Hematopoietic multipotent progenitor cell treated with erythropoietin and hydrocortisone succinate and interleukin-3 and kit ligand, for 4 days (in vitro differentiated cells): ENCODE measurements at regions not wholly inside any gene's neighbourhood (a gene's known extent, or its start where the extent isn't known, plus 50 kb on each side); places are given as distances from the start of the nearest gene placed in this dataset.

Experiments
- DNase-seq: peaks from one replicate; pipeline ENCODE4 v3.0.0-alpha.2; 2015

GRCh38 chr2:821546-821945, 129.1 kb upstream of the SNTG2 start:
- no peak for DNase-seq

- DNase-seq: no peak
Observed at GRCh38 chr2:819601-820000, 131.0 kb upstream of the SNTG2 start.

- no peak for DNase-seq
Observed at GRCh38 chr2:819121-819520, 131.5 kb upstream of the SNTG2 start.

- no peak for DNase-seq
Observed at GRCh38 chr2:817336-818015, 133.2 kb upstream of the SNTG2 start.

- DNase-seq: no peak
Observed at GRCh38 chr2:816278-816677, 134.4 kb upstream of the SNTG2 start.

GRCh38 chr2:810397-810796, 133.2 kb upstream of the TMEM18 start:
- no peak for DNase-seq

GRCh38 chr2:807300-807699, 130.1 kb upstream of the TMEM18 start:
- DNase-seq: no peak

- no peak for DNase-seq
Observed at GRCh38 chr2:805664-806063, 128.5 kb upstream of the TMEM18 start.

- no peak for DNase-seq
Observed at GRCh38 chr2:797993-798392, 120.8 kb upstream of the TMEM18 start.

GRCh38 chr2:797556-797955, 120.3 kb upstream of the TMEM18 start:
- DNase-seq: no peak

- DNase-seq: no peak
Observed at GRCh38 chr2:796141-796985, 119.2 kb upstream of the TMEM18 start.

GRCh38 chr2:795531-796041, 118.4 kb upstream of the TMEM18 start:
- no peak for DNase-seq

GRCh38 chr2:794554-795241, 117.5 kb upstream of the TMEM18 start:
- no peak for DNase-seq

GRCh38 chr2:793236-793635, 116.0 kb upstream of the TMEM18 start:
- DNase-seq: no peak

- DNase-seq: no peak
Observed at GRCh38 chr2:792687-793086, 115.5 kb upstream of the TMEM18 start.

- DNase-seq: no peak
Observed at GRCh38 chr2:790634-791245, 113.5 kb upstream of the TMEM18 start.

GRCh38 chr2:790081-790480, 112.9 kb upstream of the TMEM18 start:
- DNase-seq: no peak

GRCh38 chr2:789529-789928, 112.3 kb upstream of the TMEM18 start:
- DNase-seq: no peak

- no peak for DNase-seq
Observed at GRCh38 chr2:788227-789032, 111.2 kb upstream of the TMEM18 start.

GRCh38 chr2:784753-785152, 107.5 kb upstream of the TMEM18 start:
- DNase-seq: no peak

GRCh38 chr2:780581-780980, 103.4 kb upstream of the TMEM18 start:
- no peak for DNase-seq

GRCh38 chr2:780002-780401, 102.8 kb upstream of the TMEM18 start:
- no peak for DNase-seq
